Cerebellar nuclear complex (tissue), 1 donor: ENCODE measurements at regions not wholly inside any gene's neighbourhood (a gene's known extent, or its start where the extent isn't known, plus 50 kb on each side); places are given as distances from the start of the nearest gene placed in this dataset.

Source experiments
- DNase-seq, 2 experiments: peaks; one replicate each; lab custom pipeline; 2025; lab: John Stamatoyannopoulos, UW

DNA sequence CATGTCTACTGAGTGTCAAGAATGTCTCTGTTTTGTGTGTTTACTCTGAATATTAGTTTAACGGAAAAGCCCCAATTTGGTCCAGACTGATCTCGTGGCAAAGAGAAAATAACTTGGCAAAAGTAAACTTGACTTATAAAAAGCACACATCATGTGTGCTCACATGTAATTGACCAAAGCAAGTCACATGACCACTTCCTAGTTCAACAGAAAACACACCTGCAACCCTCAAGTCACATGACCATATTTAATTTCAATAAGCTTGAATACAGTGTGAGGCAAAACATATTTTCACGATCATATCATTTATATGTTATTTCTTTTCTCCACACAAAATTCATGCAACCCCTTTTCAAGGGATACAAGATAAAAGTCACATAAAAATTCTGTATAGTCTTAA, 662.4 kb downstream of the SLITRK1 start:
- no peak for DNase-seq

DNA sequence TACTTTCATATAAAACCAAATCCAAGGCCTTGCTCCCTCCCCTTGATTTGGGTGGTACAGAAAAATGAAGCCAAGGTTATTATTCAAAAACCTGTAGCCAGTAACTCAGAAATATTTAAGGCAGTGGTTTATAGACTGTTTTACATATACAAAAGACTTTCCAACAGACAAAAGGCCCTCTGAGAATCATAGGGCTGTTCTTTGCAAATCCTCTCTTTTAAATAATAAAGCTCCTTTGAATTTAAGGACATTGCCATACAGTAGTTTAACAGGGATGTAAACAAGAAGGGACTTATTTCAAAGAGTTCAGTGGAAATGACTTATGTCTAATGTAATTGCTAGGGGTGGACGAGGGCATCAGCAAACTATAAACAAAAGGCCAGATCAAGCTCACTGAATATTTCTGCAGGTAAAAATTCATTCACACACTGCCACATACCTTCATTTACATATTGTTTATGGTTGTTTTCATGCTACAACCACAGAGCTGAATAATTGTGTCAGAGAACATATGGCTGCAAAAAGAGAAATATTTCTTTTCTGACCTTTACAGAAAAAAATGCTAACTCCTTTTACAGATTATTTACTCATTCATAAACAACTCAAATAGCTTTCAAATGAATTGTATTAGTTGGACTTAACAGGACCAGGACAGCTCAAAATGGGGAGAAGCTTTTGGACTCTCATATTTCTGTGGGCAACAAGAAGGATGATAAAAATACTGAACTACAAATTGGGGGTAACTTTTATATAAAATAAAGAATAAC, 665.6 kb downstream of the SLITRK1 start:
- DNase-seq: no peak

DNA sequence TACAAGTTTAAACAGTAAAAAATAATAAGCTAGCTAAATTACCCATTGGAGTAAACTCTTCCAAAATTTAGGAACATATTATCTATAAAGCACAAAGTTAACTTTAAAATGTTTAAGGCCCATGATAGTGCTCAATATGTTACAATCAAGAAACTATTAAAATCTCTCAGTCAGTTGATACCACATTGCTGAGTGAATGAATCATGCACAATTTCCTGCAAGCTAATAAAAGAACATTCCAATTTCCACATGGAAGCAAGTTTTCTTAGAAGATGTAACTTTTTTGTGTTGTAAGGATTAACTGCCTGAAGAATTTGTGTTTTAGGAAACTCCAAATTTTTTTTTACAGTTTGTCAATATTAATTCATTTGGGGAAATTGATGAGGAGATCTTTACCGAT, 666.6 kb downstream of the SLITRK1 start:
- no peak for DNase-seq

DNA sequence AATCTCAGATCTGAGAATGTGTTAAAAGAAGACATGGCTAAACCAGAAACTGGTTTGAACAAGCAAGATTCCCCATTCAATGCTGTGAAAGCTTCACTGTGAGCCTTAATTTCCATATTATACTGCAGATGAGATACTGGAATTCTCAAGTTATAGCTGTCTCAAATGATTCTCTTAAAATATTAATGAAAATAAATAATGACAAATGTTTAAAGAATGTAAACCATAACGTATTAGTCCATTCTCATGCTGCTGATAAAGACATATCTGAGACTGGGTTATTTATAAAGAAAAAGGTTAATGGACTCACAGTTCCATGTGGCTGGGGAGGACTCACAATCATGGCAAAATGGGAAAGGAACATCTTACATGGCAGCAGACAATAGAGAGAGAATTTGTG, 667.8 kb downstream of the SLITRK1 start:
- no peak for DNase-seq

DNA sequence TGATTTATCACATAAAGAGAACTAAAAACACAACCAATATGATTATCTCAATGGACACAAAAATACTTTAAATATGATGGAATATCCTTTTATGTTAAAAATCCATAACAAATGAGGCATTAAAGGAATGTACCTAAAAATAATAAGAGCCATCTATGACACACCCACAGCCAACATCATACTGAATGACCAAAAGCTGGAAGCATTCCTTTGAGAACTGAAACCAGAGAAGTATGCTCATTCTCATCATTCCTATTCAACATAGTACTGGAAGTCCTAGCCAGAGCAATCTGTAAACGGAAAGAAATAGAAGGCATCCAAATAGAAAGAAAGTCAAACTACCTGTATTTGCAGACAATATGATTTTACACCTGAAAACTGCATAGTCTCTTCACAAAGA, 671.0 kb downstream of the SLITRK1 start:
- no peak for DNase-seq

DNA sequence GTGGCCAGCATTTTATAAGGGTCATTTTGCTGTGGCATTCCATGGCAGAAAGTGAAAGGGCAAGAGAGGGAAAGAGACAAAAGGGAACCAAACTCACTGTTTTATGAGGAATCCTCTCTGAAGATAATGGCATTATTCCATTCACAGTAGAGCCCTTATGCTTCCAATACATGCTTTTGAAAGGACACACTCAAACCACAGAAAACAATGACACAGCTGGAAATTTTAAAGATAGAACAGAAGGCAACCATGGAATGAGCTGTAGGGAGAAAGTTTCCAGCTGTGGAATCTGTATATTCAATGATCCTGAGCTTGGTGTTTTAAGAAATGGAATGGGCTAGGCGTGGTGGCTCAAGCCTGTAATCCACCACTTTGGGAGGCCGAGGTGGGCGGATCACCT, 677.4 kb downstream of the SLITRK1 start:
- DNase-seq: no peak

DNA sequence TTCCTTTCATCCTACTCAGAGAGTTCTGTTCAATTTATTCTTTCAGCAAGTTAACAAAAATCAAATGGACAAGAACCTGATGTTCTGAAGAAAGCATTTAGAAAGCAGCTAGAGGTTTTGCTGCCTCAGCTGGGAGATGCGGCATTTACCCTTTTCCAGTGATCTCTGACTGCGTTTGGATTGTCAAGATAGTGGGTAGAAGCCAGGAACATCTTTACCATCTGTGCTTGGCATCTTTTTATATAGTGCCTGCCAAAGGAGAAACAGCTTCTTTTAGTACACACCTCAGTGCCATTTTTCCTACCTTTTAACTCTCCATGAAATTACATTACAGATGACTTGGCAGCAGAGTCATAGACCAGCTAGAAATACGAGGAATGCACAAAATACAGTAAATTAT, 680.8 kb downstream of the SLITRK1 start:
- DNase-seq: no peak

DNA sequence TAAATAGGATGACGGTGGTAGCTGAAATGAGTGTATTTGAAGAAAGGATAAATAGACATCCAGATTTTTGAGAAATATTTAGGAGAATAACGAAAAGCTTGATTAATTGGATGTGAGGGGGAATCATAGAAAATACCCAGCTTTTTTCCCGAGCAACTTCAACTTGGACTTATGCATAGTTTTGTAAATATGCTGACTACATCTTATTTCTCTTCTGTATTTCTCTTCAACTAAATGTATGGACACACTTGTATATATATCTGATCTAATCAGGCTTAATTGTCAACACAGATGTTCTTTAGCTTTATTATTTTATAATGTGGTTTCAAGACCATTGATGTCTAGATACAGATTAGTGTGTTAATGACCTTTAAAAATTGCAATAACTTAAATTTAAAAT, 685.0 kb downstream of the SLITRK1 start:
- no peak for DNase-seq

DNA sequence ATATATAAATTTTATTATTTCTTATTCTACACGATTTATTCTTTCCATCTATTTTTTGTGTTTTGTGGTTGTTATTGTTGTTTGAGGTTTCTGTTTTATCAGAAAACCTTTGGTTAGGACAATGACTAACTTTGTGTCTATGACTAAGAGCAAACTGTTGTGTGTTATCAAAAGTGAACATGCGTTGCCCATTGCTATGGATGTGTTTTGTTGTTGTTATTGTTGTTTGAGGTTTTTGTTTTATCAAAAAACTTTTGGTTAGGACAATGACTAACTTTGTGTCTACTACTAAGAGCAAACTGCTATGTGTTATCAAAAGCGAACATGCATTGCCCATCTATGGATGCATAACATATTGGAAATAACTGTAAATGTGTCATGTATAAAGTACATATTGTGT, 692.3 kb downstream of the SLITRK1 start:
- DNase-seq: no peak

DNA sequence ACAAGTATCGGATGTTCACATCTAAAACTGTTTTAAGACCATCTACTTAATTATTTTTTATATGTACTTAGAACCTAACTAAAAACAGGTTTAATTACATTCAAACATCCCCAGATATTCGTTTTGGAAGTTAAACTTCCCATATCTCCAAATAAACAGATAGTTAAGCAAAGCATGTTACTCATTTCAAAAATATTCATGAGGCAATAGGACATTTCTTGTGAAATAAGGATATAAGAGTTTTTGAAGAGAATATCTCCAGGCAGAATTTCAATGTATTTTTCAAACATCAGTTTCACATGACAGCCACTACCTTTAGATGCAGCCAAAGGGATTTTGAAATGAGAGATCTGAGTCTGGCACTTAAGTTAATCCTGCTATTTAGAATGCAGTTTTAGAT, 697.5 kb downstream of the SLITRK1 start:
- no peak for DNase-seq

DNA sequence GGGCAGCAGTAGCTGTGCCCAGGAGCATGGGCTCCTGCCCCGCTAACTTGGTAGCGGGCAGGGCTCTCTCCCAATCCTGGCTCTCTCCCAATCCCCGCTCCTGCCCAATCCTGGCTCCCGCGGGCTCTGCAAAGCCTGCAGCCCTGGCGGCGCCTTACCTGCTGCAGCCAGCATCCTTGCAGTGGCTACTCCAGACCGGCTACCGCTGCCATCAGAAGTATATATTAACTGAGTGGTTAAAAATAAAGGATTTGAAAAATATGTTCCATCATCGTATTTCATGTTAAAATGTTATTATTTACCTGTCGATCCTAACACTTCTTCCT, 698.2 kb downstream of the SLITRK1 start:
- DNase-seq: no peak

DNA sequence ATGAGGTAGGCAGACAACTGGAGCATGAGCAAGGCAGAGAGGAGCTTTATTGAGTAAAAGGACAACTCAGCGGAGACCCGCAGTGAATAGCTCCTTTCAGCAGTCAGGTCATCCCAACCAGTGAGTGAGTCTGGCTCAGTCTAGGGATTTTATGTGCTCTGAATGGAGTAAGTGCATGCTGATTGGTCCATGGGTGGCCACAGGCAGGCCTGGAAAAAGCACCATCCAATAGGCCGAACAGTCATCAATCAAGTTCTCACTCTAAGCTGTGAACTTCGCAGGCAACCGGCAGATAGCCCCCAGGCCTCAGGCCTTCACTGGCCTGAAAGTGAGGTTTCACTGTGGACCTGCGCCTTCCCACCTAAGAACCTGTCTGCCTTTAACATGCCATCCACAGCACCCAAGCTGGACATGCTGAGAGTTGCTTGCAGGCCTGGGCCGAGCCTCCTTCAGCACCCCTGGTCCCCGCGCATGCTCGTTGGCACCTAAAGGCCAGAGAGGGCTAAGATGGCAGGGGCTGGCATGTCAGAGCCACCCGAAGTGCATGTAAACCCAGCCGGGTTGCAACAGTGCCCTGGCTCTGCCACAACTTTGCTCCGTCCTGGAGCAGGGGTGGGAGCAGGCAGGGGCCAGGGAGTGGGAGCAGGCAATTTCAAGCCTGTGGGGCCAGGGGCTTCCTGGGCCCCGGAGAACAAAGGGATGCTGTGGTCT, 698.7 kb downstream of the SLITRK1 start:
- no peak for DNase-seq

DNA sequence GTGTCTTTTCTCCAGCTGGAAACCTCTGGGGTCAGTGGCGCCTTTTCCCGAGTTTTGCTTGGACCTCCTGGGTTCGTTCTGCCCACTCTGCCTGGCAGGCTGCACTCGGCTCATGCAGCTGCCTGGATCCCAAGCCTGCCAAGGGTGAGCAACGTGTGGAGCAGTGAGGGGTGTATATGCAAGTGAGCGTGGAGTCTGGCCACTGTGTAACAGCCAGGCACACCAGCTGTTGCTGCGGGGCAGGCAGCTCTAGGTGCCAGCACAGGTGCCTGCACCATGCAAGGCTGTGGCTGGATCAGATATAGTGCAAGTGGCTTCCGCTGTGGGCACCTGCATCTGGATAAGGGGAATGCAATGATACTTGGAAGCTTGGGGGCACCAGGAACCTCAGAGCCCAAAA, 699.4 kb downstream of the SLITRK1 start:
- DNase-seq: no peak

DNA sequence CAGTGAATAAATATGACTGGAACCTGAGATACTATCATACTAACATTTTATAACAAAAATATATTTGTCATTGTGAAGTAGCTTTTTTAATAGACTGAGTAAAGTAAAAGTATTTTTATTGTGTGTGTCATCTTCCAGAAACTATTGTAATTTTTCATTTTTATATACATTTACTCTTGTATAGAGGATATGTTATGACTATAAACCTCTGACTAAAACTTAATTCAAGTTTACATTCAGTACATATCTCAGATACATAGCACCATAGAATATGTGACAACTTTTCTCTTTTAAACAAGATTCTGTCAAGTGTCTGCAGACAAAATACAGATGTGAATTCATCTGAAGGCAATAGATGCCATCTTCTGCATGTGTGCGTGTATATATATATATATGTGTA, 704.3 kb downstream of the SLITRK1 start:
- DNase-seq: no peak

DNA sequence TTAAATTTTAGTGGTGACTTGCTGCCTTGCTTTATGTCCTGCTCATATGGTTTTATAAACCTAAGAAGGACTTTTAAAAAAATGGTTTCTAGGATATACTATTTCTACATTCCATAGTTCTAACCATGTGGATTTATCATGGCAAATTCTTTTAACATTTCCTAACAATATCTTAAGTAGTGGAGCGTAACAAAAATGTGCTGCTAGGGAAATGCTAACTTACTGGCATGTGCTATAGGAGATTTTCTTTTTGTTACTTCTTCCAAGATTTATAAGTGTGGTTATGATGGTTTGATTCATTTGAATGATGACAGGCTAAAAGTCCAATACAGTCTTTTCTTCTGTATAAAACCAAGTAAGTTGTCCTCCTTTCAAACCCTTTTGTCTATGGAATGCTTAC, 713.7 kb downstream of the SLITRK1 start:
- no peak for DNase-seq

DNA sequence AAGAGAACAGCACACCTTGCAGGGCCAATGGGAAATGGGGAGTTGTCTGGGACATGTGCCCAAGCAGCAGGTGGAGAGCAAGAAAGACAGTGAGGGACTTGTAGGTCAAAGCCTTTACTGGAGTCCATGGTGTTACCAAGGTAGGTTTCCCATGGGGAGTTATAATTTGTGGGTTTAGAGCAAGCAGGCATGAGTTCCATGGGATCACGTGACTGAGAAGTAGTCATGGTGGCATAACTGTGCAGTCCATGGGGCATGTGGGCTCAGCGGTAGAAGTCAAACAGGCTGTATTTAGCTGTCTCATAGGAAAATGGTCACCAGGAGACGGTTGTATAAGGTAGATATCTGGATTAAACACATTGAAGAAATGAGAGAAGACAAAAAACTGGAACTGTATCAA, 715.1 kb downstream of the SLITRK1 start:
- DNase-seq: no peak

DNA sequence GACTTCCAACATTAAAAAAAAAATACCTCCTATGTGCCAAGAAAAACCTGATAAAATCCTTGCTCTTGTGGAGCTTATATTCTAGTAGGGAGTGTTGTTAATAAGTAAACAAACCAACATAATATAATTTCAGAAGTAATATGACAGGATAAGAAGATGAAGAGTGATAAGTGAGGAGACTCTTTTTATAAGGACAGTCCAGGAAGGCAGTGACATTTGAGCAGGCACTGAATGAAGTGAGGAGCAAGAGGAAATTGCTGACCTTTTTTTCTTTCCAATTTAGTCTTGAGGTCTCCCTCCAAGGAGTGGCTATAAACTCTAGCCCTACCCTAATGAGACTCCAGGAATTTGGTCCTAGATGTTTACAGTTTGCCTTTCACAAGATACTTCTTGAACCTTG, 715.7 kb downstream of the SLITRK1 start:
- no peak for DNase-seq

DNA sequence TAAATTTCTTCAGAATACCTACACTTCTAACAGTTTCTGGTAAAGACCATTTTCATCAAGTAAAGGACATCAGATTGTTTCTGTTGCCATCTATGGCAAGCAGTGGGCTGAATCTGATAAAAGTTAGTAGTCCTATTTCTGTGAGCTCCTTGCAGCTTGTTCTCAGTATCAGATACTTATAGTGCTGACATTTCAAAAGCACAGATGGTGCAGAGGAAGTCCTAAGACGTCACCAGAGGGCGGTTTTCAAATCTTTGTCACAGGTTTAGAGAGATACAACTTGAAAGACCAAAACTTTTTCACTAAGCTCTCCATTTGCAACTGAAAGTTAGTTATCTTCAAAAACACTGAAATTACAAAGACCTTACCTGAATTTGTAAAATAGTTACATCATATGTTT, 719.8 kb downstream of the SLITRK1 start:
- DNase-seq: no peak

DNA sequence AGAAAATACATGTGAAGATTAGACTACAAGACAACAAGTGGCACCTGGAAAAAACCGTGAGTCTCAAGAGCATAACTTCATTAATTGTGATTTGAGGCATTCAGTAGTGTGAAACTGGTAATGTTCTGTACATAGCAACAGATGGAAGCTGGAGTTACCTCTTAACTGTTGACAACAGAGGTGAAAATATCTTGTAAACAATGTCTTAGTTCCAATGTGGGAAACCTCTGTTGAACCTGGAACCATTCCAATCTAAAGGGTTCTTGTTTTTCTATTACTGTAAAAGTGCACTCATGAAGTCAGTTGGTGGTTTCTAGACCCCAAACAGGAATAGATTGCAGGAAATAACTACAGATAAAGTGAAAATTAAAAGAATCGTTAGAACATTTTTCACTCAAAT, 728.4 kb downstream of the SLITRK1 start:
- no peak for DNase-seq

DNA sequence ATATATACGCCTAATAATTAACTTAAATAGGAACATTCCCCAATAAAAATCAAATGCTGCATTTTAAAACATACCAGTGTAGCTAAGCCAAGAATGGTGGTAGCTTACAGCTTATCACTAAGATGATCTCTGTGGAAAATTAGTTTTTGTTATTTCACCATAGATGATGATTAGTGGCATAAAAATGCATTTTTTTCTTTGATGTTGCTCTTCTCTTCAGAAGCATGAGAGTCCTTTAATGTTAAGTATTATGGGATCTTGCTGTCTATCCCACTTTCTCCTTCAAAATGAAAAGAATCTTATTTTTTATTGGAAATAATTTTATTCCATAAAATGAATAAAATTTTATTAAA, 731.0 kb downstream of the SLITRK1 start:
- no peak for DNase-seq

DNA sequence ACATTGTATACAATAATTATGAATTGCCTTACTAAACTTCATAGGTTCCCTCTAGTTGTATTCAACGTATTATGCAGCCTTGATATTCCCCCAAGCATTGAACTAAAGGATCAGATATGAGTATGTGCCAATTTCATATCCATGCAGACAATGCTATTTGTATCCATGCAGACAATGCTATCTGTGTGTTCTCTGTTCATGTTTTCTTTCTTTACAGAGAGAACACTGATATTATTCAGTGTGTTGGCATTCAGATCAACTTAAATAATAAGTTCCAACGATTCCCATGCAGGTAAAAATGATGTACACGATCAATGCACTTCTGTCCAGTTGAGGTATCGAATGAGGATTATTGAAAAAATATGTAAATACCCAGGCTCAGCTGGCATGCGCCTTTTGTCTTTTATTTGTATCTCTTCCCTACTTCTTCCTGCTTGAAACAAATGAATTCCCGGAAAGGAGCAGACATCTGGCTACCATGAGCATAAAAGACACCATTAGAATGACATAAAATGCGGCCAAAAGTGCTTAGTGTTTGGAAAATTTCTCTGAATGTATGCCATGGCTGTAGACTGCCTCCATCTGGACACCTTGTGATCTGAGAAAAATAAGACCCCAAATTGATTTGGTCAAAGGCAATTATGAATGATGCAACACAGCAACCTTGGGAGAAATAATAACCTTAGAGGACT, 731.5 kb downstream of the SLITRK1 start:
- DNase-seq: no peak

DNA sequence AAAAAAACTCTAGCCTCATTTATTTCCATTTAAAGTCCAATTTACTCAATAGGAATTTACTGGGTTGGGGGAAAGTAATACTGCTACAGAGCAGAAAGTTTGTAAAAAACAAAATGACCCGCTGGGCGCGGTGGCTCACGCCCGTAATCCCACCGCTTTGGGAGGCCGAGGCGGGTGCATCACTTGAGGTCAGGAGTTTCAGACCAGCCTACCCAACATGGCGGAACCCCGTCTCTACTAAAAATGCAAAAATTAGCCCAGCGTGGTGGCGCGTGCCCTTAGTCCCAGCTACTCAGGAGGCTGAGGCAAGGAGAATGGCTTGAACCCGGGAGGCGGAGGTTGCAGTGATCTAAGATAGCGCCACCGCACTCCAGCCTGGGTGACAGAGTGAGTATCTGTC, 745.6 kb downstream of the SLITRK1 start:
- DNase-seq: no peak

DNA sequence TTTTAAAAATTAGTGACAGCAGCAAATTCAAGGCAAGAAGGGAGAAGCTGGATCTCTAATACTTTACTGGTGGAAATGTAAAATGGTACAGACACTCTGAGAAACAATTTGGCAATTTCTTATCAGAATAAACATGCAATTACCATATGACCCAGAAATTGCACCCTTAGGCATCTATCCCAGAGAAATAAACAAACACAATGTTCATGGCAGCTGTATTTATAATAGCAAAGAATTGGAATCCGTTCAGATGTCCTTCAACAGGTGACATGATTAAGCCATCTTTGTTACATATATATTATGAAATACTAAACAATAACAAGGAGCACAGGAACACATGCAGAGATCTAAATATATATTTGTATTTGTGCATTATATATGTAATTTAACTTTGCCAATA, 756.5 kb downstream of the SLITRK1 start:
- no peak for DNase-seq

DNA sequence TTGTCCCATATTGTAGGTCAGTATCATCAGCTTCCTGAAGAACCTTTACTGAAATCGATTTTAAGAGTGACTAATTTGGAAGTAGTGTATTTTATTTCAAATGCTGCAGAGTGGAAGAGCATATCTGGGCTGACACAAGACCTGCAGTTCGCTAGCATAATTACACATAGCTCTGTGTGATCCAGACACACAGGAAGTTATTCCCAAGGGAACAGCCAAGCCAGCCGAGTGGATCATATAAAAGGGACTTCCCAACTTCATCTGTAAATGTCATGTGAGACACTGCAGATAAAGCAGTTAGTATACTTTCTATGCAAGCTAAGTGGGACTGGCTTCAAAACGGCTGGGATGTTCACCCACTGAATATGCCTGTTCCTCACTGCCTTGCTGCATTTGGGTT, 760.4 kb downstream of the SLITRK1 start:
- no peak for DNase-seq
